Loucy (cell line): ENCODE measurements at regions not wholly inside any gene's neighbourhood (a gene's known extent, or its start where the extent isn't known, plus 50 kb on each side); places are given as distances from the start of the nearest gene placed in this dataset.

Experiments
- CTCF ChIP-seq: fragments of 200-600 bp; sonication (generic); conservative IDR thresholded peaks from 2 replicates; pipeline ENCODE4 v1.5.1; 2014; ENCODE audit warnings: mild to moderate bottlenecking, antibody characterized with exemption, low read length
- EZH2phosphoT487 ChIP-seq: fragments of 200-600 bp; IDR thresholded peaks from 2 replicates; pipeline ENCODE4 v1.6.1; 2018; ENCODE audit warnings: antibody characterized with exemption, mild to moderate bottlenecking, moderate library complexity, borderline replicate concordance

DNA sequence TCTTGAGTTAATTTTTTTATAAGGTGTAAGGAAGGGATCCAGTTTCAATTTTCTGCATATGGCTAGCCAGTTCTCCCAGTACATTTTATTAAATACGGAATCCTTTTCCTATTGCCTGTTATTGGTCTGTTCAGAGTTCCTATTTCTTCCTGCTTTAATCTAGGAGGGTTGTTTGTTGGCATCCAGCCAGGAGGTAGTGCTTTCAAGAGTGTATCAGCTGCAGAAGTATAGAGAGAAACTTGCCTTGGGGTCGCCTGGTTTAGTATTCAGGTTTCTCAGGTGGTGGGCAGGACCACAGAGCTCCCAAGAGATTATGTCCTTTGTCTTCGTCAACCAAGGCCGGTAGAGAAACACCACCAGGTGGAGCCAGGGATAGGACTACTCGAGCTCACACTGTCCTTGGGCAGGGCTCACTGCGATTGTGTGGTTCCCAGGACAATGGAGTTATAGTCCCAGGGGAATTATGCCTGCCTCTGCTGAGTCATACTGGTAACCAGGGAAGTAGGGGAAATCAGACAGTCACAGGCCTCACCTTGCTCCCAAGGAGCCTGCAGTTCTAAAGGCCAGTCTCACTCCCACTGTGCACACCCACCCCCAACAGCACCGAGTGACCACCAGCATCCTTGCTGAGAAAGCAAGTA is 168.1 kb downstream of the VSIG4 start:
- TF ChIP-seq CTCF, result peak; percentile 53
- no peak for TF ChIP-seq EZH2phosphoT487
